Mesodermal cell (in vitro differentiated cells): ENCODE measurements at regions not wholly inside any gene's neighbourhood (a gene's known extent, or its start where the extent isn't known, plus 50 kb on each side); places are given as distances from the start of the nearest gene placed in this dataset.
"Not testable (repeated sequence)": the region's sequence is repeated elsewhere in the genome, so short reads cannot be mapped to it uniquely, and the experiment has no call there.

Experiments used
- H3K27ac ChIP-seq: 2 replicates; pipeline ENCODE4 v1.7.0; 2013; ENCODE audit warnings: mild to moderate bottlenecking, low read depth, low read length, moderate library complexity; ENCODE audit not compliant: severe bottlenecking
- H3K36me3 ChIP-seq: 2 replicates; pipeline ENCODE4 v1.7.1; 2013; ENCODE audit warnings: mild to moderate bottlenecking, low read length, moderate library complexity; ENCODE audit not compliant: control insufficient read depth, insufficient read depth
- H3K4me1 ChIP-seq: one replicate; pipeline ENCODE4 v1.7.1; 2013; ENCODE audit warnings: mild to moderate bottlenecking, low read length; ENCODE audit not compliant: insufficient read depth, control insufficient read depth, poor library complexity, severe bottlenecking
- H3K4me3 ChIP-seq: 2 replicates; pipeline ENCODE4 v1.7.0; 2013; ENCODE audit warnings: low read length, control low read depth, mild to moderate bottlenecking; ENCODE audit not compliant: insufficient read depth, poor library complexity, severe bottlenecking; ENCODE audit errors: extremely low read depth
- H3K9me3 ChIP-seq: 2 replicates; pipeline ENCODE4 v1.7.1; 2013; ENCODE audit warnings: mild to moderate bottlenecking, low read length, moderate library complexity; ENCODE audit not compliant: control insufficient read depth
- WGBS, 2 experiments: methylation state at CpG; one replicate each; pipeline ENCODE4 v1.1.5; 2013; ENCODE audit warnings: missing lambda C conversion rate in 2 of 2; ENCODE audit not compliant: insufficient coverage in 2 of 2; 5-methylcytosine and 5-hydroxymethylcytosine counted together

- H3K9me3 ChIP-seq, H3K36me3 ChIP-seq, H3K27ac ChIP-seq, H3K4me3 ChIP-seq, H3K4me1 ChIP-seq: not testable (repeated sequence)
- 77% methylated on average over 4 of the region's 5 CpGs; no CpG with 5 or more reads in 1 of the 2 experiments for WGBS, 2 experiments
These were observed 678.2 kb downstream of the TYW1 start for GRCh38 chr7:67674862-67675261.

- no peak overlapping the region for H3K27ac ChIP-seq
- WGBS, 2 experiments: 80 to 100% methylated on average over 1 of the region's 2 CpGs
These were observed 679.3 kb downstream of the TYW1 start for GRCh38 chr7:67675971-67676370.

GRCh38 chr7:67678419-67678818, 681.8 kb downstream of the TYW1 start:
- Histone ChIP-seq H3K4me1 (no peaks in the 10 kb centered on the region), H3K27ac (no peak overlapping the region), H3K9me3 (peaks cover 3% of the 10 kb centered on the region), H3K4me3 (no peak overlapping the region), H3K36me3 (no peaks in the 10 kb centered on the region)
- 60 to 67% methylated on average over 1 to 4 of the region's 4 CpGs for WGBS, 2 experiments

More at GRCh38 chr7:67675971-67676370, 679.3 kb downstream of the TYW1 start:
- Histone ChIP-seq H3K36me3 (no peaks in the 10 kb centered on the region), H3K4me1 (no peaks in the 10 kb centered on the region), H3K9me3 (peaks cover 3% of the 10 kb centered on the region), H3K4me3 (no peak overlapping the region)

- no peaks in the 10 kb centered on the region for H3K4me1 ChIP-seq
- H3K4me3 ChIP-seq: no peak overlapping the region
- 71 to 100% methylated on average over 2 of the region's 4 CpGs for WGBS, 2 experiments
- no peaks in the 10 kb centered on the region for H3K36me3 ChIP-seq
- no peak overlapping the region for H3K27ac ChIP-seq
- H3K9me3 ChIP-seq: no peaks in the 10 kb centered on the region
These were observed 687.0 kb downstream of the TYW1 start for GRCh38 chr7:67683628-67684027.

GRCh38 chr7:67690700-67691099, 694.1 kb downstream of the TYW1 start:
- H3K4me3 ChIP-seq: no peak overlapping the region
- H3K27ac ChIP-seq: no peak overlapping the region
- no peaks in the 10 kb centered on the region for H3K9me3 ChIP-seq
- WGBS, 2 experiments: 80% methylated on average over 1 of the region's 1 CpG; no CpG with 5 or more reads in 1 of the 2 experiments
- H3K36me3 ChIP-seq: no peaks in the 10 kb centered on the region
- no peaks in the 10 kb centered on the region for H3K4me1 ChIP-seq

- Histone ChIP-seq H3K4me3 (no peak overlapping the region), H3K36me3 (no peaks in the 10 kb centered on the region), H3K9me3 (no peaks in the 10 kb centered on the region), H3K27ac (no peak overlapping the region), H3K4me1 (no peaks in the 10 kb centered on the region)
- 90 to 94% methylated on average over 3 of the region's 4 CpGs for WGBS, 2 experiments
These were observed 695.8 kb downstream of the TYW1 start for GRCh38 chr7:67692425-67692824.

- no peaks in the 10 kb centered on the region for H3K36me3 ChIP-seq
- no peaks in the 10 kb centered on the region for H3K9me3 ChIP-seq
- no peak overlapping the region for H3K27ac ChIP-seq
- H3K4me1 ChIP-seq: no peaks in the 10 kb centered on the region
- H3K4me3 ChIP-seq: no peak overlapping the region
- 60 to 80% methylated on average over 1 of the region's 5 CpGs for WGBS, 2 experiments
These were observed 699.5 kb downstream of the TYW1 start for GRCh38 chr7:67696124-67696523.

- no peak overlapping the region for H3K27ac ChIP-seq
- no peaks in the 10 kb centered on the region for H3K4me1 ChIP-seq
- 91 to 100% methylated on average over 3 to 4 of the region's 7 CpGs for WGBS, 2 experiments
- H3K9me3 ChIP-seq: no peaks in the 10 kb centered on the region
- no peaks in the 10 kb centered on the region for H3K36me3 ChIP-seq
- no peak overlapping the region for H3K4me3 ChIP-seq
These were observed 700.2 kb downstream of the TYW1 start for GRCh38 chr7:67696878-67697277.

- Histone ChIP-seq H3K4me1 (no peaks in the 10 kb centered on the region), H3K9me3 (peaks cover 3% of the 10 kb centered on the region), H3K4me3 (no peak overlapping the region), H3K36me3 (no peaks in the 10 kb centered on the region), H3K27ac (no peak overlapping the region)
- WGBS, 2 experiments: 78 to 83% methylated on average over 5 to 6 of the region's 6 CpGs
These were observed 701.7 kb downstream of the TYW1 start for GRCh38 chr7:67698354-67698753.

GRCh38 chr7:67705850-67706249, 709.2 kb downstream of the TYW1 start:
- H3K27ac ChIP-seq: no peak overlapping the region
- 100% methylated on average over 1 of the region's 2 CpGs; no CpG with 5 or more reads in 1 of the 2 experiments for WGBS, 2 experiments
- peaks cover 3% of the 10 kb centered on the region for H3K9me3 ChIP-seq
- no peak overlapping the region for H3K4me3 ChIP-seq
- no peaks in the 10 kb centered on the region for H3K36me3 ChIP-seq
- H3K4me1 ChIP-seq: no peaks in the 10 kb centered on the region

GRCh38 chr7:67711706-67712105, 715.1 kb downstream of the TYW1 start:
- 76 to 80% methylated on average over 6 of the region's 6 CpGs for WGBS, 2 experiments
- Histone ChIP-seq H3K27ac (no peak overlapping the region), H3K36me3 (no peaks in the 10 kb centered on the region), H3K4me3 (no peak overlapping the region), H3K9me3 (no peaks in the 10 kb centered on the region), H3K4me1 (peaks cover 4% of the 10 kb centered on the region)
